Neural cell (in vitro differentiated cells): ENCODE measurements at regions not wholly inside any gene's neighbourhood (a gene's known extent, or its start where the extent isn't known, plus 50 kb on each side); places are given as distances from the start of the nearest gene placed in this dataset.
"Not testable (repeated sequence)": the region's sequence is repeated elsewhere in the genome, so short reads cannot be mapped to it uniquely, and the experiment has no call there.

ENCODE experiments used
- EZH2 ChIP-seq: fragments of 200-600, 300-800 bp; shearing (Covaris generic), sonication (generic); IDR thresholded peaks from 2 replicates; pipeline ENCODE4 v1.6.1; 2014; ENCODE audit warnings: antibody characterized with exemption, low read length, borderline replicate concordance, mild to moderate bottlenecking; ENCODE audit not compliant: insufficient read depth, poor library complexity, severe bottlenecking
- POLR2AphosphoS5 ChIP-seq: IDR thresholded peaks from 2 replicates; pipeline ENCODE4 v1.6.1; 2012
- RAD21 ChIP-seq: fragments of 450-650 bp; conservative IDR thresholded peaks from 2 replicates; pipeline ENCODE4 v1.6.1; 2014; ENCODE audit warnings: antibody characterized with exemption, mild to moderate bottlenecking, moderate library complexity
- SMC3 ChIP-seq: fragments of 450-650 bp; conservative IDR thresholded peaks from 2 replicates; pipeline ENCODE4 v1.6.1; 2014; ENCODE audit warnings: antibody characterized with exemption, mild to moderate bottlenecking, moderate library complexity; ENCODE audit not compliant: poor library complexity
- TAF1 ChIP-seq: IDR thresholded peaks from 2 replicates; pipeline ENCODE4 v1.6.1; 2012; ENCODE audit warnings: low read depth
- TF ChIP-seq, protein P1 (sequence below): fragments of 450-650 bp; IDR thresholded peaks from 2 replicates; pipeline ENCODE4 v1.5.1; 2014; ENCODE audit warnings: antibody characterized with exemption, mild to moderate bottlenecking, moderate library complexity; ENCODE audit not compliant: poor library complexity, severe bottlenecking

DNA sequence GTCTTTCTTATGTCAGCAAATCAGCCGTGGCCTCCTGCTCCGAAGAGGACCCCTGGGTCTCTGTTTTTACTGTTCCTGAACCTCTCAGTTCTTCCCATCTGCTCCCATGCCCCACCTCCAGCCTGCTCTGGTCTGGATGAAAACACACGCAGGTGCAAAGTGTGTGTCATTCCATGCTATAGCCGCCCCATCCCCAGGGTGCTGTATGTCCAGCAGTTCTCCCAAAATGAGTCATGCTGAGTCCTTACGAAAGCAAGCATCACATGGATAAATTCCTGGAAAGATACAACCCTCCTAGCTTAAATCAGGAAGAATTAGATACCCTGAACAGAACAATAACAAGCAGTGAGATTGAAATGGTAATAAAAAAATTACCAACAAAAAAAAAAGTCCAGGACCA, 300.1 kb upstream of the PFKP start:
- not testable (repeated sequence) for TF ChIP-seq TAF1, POLR2AphosphoS5, RAD21, EZH2, SMC3
- TF ChIP-seq, protein P1, sequence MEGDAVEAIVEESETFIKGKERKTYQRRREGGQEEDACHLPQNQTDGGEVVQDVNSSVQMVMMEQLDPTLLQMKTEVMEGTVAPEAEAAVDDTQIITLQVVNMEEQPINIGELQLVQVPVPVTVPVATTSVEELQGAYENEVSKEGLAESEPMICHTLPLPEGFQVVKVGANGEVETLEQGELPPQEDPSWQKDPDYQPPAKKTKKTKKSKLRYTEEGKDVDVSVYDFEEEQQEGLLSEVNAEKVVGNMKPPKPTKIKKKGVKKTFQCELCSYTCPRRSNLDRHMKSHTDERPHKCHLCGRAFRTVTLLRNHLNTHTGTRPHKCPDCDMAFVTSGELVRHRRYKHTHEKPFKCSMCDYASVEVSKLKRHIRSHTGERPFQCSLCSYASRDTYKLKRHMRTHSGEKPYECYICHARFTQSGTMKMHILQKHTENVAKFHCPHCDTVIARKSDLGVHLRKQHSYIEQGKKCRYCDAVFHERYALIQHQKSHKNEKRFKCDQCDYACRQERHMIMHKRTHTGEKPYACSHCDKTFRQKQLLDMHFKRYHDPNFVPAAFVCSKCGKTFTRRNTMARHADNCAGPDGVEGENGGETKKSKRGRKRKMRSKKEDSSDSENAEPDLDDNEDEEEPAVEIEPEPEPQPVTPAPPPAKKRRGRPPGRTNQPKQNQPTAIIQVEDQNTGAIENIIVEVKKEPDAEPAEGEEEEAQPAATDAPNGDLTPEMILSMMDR: not testable (repeated sequence)
